Ovary (tissue), 7 donors: ENCODE measurements at regions not wholly inside any gene's neighbourhood (a gene's known extent, or its start where the extent isn't known, plus 50 kb on each side); places are given as distances from the start of the nearest gene placed in this dataset.
"Not testable (repeated sequence)": the region's sequence is repeated elsewhere in the genome, so short reads cannot be mapped to it uniquely, and the experiment has no call there.

ENCODE experiments used
- DNase-seq, 5 donors: peaks; one replicate each; pipeline ENCODE4 v3.0.0-alpha.2; 2019 to 2020
- H3K27ac ChIP-seq, 2 donors: fragments of 200-600 bp; one replicate each; pipeline versions ENCODE4 v1.5.1 to v1.8.0; 2019 to 2022
- H3K27me3 ChIP-seq: fragments of 200-600 bp; one replicate; pipeline ENCODE4 v1.8.0; 2022
- H3K36me3 ChIP-seq: fragments of 200-600 bp; sonication (generic); one replicate; pipeline ENCODE4 v1.5.1; 2019
- H3K4me1 ChIP-seq: one replicate; pipeline ENCODE4 v1.8.1; 2013; ENCODE audit warnings: mild to moderate bottlenecking, moderate library complexity; ENCODE audit not compliant: insufficient read depth
- H3K4me3 ChIP-seq: fragments of 200-600 bp; sonication (generic); one replicate; pipeline ENCODE4 v1.5.1; 2017
- H3K9me3 ChIP-seq, 2 donors: fragments of 200-600 bp in 1 of 2; sonication (generic) in 1 of 2; one replicate each; pipeline versions ENCODE4 v1.5.1 to v1.8.1; 2013 to 2019; ENCODE audit warnings: mild to moderate bottlenecking in 1 of 2, moderate library complexity in 1 of 2
- EP300 ChIP-seq: sonication (generic); formaldehyde crosslinking; IDR thresholded peaks from one replicate; pipeline ENCODE4 v1.6.1; 2017; ENCODE audit warnings: antibody characterized with exemption
- POLR2A ChIP-seq: fragments of 450-650 bp; IDR thresholded peaks from one replicate; pipeline ENCODE4 v1.6.1; 2017; ENCODE audit warnings: antibody characterized with exemption, mild to moderate bottlenecking, moderate library complexity
- WGBS, 3 donors: extraction: QIAGEN DNeasy Blood & Tissue Kit in 1 of 3; methylation state at CpG; one replicate each; pipeline versions ENCODE4 v1.1.5 to v1.1.7; 2013 to 2017; 5-methylcytosine and 5-hydroxymethylcytosine counted together
- intact Hi-C, 4 donors: fragments of 100-400 bp; cut with DNase I; formaldehyde crosslinking; loops; one replicate each; pipeline versions ENCODE4 v1.11.0 to v1.15.1; 2022 to 2023
- TF ChIP-seq, protein P1 (sequence below), 3 donors: fragments of 450-650 bp in 2 of 3; fragments of 200-600 bp in 1 of 3; IDR thresholded peaks; one replicate each; pipeline versions ENCODE4 v1.5.1 to v1.8.0; 2016 to 2022; ENCODE audit warnings: antibody characterized with exemption in 3 of 3, mild to moderate bottlenecking in 1 of 3
- donor health status: DM: no; HTN: no; CAD: no; lungs with moderate emphysema.
- donor health status: DM: no; HTN: no; CAD: no.
- donor health status: Bipolar disorder and iron deficiency.
- donor health status: DM: no; HTN: no; CAD: no.
- donor health status: DM: yes; HTN: yes; CAD: no.

DNA sequence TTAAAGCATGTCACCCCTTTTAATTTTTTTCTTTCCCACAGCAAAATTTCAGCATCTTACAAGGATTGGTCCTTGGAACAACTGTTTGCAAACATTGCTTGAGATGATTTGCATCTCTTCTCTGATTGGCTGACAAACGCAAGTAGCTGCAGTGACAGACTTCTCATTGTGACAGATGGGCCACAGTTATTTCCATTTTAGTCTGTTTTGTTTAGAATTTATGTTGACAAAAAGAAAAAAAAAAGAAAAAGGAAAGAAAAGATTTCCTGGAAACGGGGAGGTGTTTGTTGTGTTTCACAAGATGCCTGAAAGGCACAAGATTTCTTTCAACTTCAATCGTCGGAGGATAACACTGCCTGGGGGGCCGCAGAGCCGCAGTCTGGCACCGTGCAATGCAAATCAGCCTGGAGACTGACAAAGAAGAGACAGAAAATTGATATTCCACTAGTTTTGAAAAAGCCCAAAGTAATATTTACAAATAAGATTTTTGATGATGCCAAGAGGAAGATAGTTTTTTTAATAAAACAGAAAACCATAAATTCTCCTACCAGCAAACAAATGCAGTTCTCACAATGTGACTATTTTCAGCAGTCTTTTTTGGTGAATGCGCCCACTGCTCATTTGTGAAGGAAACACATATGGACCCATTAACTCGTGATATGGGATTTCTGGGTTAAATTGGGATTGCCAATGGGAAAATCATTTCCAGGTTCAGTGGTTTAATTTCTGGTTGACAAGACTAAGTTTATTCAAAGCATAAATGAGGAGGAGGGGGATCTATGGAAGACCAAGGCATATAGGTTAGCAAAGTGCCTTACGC lies 296.2 kb upstream of the SMIM21 start:
- TF ChIP-seq POLR2A (no peak), EP300 (no peak)
- TF ChIP-seq, protein P1, sequence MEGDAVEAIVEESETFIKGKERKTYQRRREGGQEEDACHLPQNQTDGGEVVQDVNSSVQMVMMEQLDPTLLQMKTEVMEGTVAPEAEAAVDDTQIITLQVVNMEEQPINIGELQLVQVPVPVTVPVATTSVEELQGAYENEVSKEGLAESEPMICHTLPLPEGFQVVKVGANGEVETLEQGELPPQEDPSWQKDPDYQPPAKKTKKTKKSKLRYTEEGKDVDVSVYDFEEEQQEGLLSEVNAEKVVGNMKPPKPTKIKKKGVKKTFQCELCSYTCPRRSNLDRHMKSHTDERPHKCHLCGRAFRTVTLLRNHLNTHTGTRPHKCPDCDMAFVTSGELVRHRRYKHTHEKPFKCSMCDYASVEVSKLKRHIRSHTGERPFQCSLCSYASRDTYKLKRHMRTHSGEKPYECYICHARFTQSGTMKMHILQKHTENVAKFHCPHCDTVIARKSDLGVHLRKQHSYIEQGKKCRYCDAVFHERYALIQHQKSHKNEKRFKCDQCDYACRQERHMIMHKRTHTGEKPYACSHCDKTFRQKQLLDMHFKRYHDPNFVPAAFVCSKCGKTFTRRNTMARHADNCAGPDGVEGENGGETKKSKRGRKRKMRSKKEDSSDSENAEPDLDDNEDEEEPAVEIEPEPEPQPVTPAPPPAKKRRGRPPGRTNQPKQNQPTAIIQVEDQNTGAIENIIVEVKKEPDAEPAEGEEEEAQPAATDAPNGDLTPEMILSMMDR (IDR thresholded peaks at IDR 0.05), result no peak
- Histone ChIP-seq H3K36me3 (no peaks in the 10 kb centered on the region), H3K27me3 (no peaks in the 10 kb centered on the region), H3K4me3 (no peak overlapping the region), H3K9me3 (no peaks in the 10 kb centered on the region), H3K27ac (no peak overlapping the region), H3K4me1 (no peaks in the 10 kb centered on the region)
- WGBS, 3 donors, result 41 to 62% (median 42%) methylated on average over 10 of the region's 10 CpGs
- intact Hi-C loops, result no loop called here
- no peak for DNase-seq

DNA sequence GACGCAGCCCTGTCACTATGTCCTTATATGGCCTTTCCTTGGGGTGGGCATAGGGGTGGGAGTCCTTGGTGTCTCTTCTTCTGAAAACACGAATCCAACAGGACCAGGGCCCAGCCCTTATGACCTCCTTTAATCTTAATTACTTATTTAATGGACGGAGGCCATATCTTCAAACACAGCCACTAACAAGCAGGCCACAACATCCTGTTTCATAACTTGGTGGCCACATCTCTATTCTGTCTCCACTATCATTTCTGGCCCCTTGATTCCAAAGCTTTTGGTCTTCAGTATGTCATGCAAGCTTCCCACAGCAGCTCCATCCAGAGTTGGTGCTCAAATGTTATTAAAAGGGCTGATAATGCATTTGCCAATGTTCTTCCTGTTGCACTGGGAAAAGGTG lies 287.3 kb upstream of the SMIM21 start:
- no peaks in the 10 kb centered on the region for H3K27me3 ChIP-seq
- intact Hi-C loops, result no loop called here
- no peak for DNase-seq
- H3K27ac ChIP-seq, result no peak overlapping the region
- H3K36me3 ChIP-seq, result no peaks in the 10 kb centered on the region
- H3K9me3 ChIP-seq, result no peaks in the 10 kb centered on the region
- H3K4me1 ChIP-seq, result no peaks in the 10 kb centered on the region
- 71 to 91% (median 79%) methylated on average over 3 of the region's 3 CpGs for WGBS, 3 donors
- H3K4me3 ChIP-seq, result no peak overlapping the region
- TF ChIP-seq EP300 (no peak), POLR2A (no peak)
- TF ChIP-seq, protein P1 (IDR thresholded peaks at IDR 0.05), result no peak

DNA sequence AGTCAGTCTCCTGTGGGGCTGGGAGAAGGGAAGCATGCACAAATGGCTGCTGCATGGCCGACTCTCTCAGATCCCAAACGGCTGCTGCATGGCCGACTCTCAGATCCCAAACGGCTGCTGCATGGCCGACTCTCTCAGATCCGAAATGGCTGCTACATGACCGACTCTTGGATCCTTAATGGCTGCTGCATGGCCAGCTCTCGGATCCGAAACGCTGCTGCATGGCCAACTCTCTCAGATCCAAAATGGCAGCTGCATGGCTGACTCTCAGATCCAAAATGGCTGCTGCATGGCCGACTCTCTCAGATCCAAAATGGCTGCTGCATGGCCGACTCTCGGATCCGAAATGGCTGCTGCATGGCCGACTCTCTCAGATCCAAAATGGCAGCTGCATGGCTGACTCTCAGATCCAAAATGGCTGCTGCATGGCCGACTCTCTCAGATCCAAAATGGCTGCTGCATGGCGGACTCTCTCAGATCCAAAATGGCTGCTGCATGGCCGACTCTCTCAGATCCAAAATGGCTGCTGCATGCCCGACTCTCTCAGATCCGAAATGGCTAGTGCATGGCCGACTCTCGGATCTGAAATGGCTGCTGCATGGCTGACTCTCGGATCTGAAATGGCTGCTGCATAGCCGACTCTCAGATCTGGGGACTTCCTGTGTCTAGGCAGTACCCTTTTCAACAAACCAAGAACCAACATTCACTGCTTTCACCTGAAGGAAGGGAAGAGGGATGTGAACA lies 284.8 kb upstream of the SMIM21 start:
- H3K36me3 ChIP-seq, H3K27me3 ChIP-seq, DNase-seq, intact Hi-C loops, H3K27ac ChIP-seq, H3K4me3 ChIP-seq, H3K9me3 ChIP-seq, H3K4me1 ChIP-seq: not testable (repeated sequence)
- WGBS, 3 donors, result 89 to 93% (median 92%) methylated on average over 22 to 24 of the region's 24 CpGs

DNA sequence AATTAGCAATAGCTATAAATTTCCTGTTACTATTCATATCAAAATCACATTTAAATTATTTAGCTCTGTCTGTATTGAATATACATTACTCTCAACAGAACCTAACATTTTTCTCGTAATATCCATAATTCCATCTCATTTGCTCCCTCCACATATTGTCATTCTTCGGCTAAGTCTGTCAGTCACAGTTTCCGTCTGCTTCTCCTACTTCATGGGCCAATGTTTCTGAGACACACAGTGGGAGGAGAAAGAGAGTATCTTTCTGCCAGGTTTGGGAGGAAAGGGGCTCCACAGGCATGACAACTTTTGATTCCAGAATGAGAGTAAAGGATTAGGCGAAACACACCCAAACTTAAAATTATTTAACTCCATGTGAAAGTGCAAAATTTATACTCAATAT lies 273.1 kb upstream of the SMIM21 start:
- H3K4me1 ChIP-seq, result no peaks in the 10 kb centered on the region
- DNase-seq, result no peak
- no peaks in the 10 kb centered on the region for H3K9me3 ChIP-seq
- no peaks in the 10 kb centered on the region for H3K27me3 ChIP-seq
- H3K27ac ChIP-seq, result no peak overlapping the region
- WGBS, 3 donors, result 90 to 95% (median 92%) methylated on average over 4 of the region's 4 CpGs
- H3K4me3 ChIP-seq, result no peak overlapping the region
- H3K36me3 ChIP-seq, result no peaks in the 10 kb centered on the region
- TF ChIP-seq, protein P1 (IDR thresholded peaks at IDR 0.05), result no peak
- TF ChIP-seq POLR2A, result no peak
- no peak for TF ChIP-seq EP300
- intact Hi-C loops, result no loop called here

DNA sequence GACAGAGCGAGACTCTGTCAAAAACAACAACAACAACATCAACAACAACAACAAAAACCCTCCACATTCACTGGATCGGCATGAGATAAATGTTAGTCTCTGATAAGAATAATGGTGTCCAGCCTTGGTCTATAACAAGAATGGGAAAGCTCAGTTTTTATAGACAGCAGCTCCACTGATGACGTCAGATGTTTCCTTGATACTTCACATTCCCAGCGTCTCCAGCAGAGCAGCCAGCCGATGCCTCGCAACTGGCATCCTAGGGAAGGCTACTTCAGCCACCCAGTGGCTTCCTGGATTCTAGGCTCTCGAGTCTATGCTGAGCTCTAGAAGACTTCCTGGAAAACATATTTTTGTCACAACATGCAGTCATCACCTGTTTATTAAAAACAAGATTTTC lies 271.4 kb upstream of the SMIM21 start:
- TF ChIP-seq, protein P1 (IDR thresholded peaks at IDR 0.05), result no peak
- TF ChIP-seq EP300 (no peak), POLR2A (no peak)
- Histone ChIP-seq H3K4me1 (no peaks in the 10 kb centered on the region), H3K36me3 (no peaks in the 10 kb centered on the region), H3K4me3 (no peak overlapping the region), H3K9me3 (no peaks in the 10 kb centered on the region), H3K27me3 (no peaks in the 10 kb centered on the region), H3K27ac (no peak overlapping the region)
- intact Hi-C loops, result no loop called here
- no peak for DNase-seq
- 86 to 91% (median 88%) methylated on average over 7 of the region's 7 CpGs for WGBS, 3 donors
